ENCODE measurements at regions not wholly inside any gene's neighbourhood (a gene's known extent, or its start where the extent isn't known, plus 50 kb on each side); places are given as distances from the start of the nearest gene placed in this dataset.

DNA sequence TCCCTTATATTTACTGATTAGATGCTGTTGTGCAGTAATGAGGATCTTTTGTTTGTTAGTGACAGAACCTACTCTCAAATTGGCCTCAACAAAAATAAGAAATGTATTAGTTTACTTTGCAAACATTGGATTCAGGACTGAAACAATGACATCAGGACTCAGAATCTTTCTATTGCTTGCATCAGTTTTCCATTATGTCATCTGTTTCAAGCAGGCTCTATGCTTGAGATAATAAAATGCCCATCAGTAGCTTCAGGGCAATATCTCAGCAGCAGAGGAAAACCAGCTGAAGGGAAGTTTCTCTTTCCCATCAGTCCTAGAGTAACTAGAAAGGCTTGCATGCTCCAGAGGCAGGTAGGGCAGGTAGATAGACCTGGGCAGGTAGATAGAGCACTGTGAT is 375.5 kb upstream of the SLC8A1 start:
- no peak for TF ChIP-seq CTCF (IDR thresholded peaks at IDR 0.05)
- no peak for TF ChIP-seq EZH2 (IDR thresholded peaks at IDR 0.05)
- no peak for TF ChIP-seq EZH2phosphoT487 (IDR thresholded peaks at IDR 0.05)

All from neural progenitor cell (in vitro differentiated cells).